ENCODE measurements at regions not wholly inside any gene's neighbourhood (a gene's known extent, or its start where the extent isn't known, plus 50 kb on each side); places are given as distances from the start of the nearest gene placed in this dataset.

GRCh38 chr3:154011036-154011435 is 110.2 kb upstream of the ARHGEF26 start:
- no peak for FAIRE-seq

- FAIRE-seq, result no peak
Measured at GRCh38 chr3:154013736-154014135, 107.5 kb upstream of the ARHGEF26 start.

- no peak for FAIRE-seq
Measured at GRCh38 chr3:154015307-154015706, 105.9 kb upstream of the ARHGEF26 start.

GRCh38 chr3:154018100-154018696 is 103.0 kb upstream of the ARHGEF26 start:
- no peak for FAIRE-seq

GRCh38 chr3:154022606-154023005 is 98.6 kb upstream of the ARHGEF26 start:
- FAIRE-seq, result no peak

GRCh38 chr3:154023148-154023547 is 98.0 kb upstream of the ARHGEF26 start:
- FAIRE-seq, result no peak

- no peak for FAIRE-seq
Measured at GRCh38 chr3:154025007-154025406, 96.2 kb upstream of the ARHGEF26 start.

GRCh38 chr3:154029926-154030325 is 91.3 kb upstream of the ARHGEF26 start:
- FAIRE-seq, result no peak

- FAIRE-seq, result no peak
Measured at GRCh38 chr3:154034797-154035330, 86.3 kb upstream of the ARHGEF26 start.

- FAIRE-seq, result no peak
Measured at GRCh38 chr3:154040283-154040682, 80.9 kb upstream of the ARHGEF26 start.

GRCh38 chr3:154044671-154045070 is 76.5 kb upstream of the ARHGEF26 start:
- FAIRE-seq, result no peak

- FAIRE-seq, result no peak
Measured at GRCh38 chr3:154050216-154050615, 71.0 kb upstream of the ARHGEF26 start.

- FAIRE-seq, result no peak
Measured at GRCh38 chr3:154050766-154051165, 70.4 kb upstream of the ARHGEF26 start.

- FAIRE-seq, result no peak
Measured at GRCh38 chr3:154059833-154060232, 61.4 kb upstream of the ARHGEF26 start.

- no peak for FAIRE-seq
Measured at GRCh38 chr3:154060238-154061000, 60.8 kb upstream of the ARHGEF26 start.

GRCh38 chr3:154061001-154061370 is 60.2 kb upstream of the ARHGEF26 start:
- FAIRE-seq, result no peak

- FAIRE-seq, result no peak
Measured at GRCh38 chr3:154062513-154062912, 58.7 kb upstream of the ARHGEF26 start.

- no peak for FAIRE-seq
Measured at GRCh38 chr3:154071146-154071545, 50.0 kb upstream of the ARHGEF26 start.

All from endometrium (tissue), 2 donors.